ENCODE measurements at regions not wholly inside any gene's neighbourhood (a gene's known extent, or its start where the extent isn't known, plus 50 kb on each side); places are given as distances from the start of the nearest gene placed in this dataset.
A peak's percentile ranks its signal among the peaks of the same experiment; 100 is the strongest.

DNA sequence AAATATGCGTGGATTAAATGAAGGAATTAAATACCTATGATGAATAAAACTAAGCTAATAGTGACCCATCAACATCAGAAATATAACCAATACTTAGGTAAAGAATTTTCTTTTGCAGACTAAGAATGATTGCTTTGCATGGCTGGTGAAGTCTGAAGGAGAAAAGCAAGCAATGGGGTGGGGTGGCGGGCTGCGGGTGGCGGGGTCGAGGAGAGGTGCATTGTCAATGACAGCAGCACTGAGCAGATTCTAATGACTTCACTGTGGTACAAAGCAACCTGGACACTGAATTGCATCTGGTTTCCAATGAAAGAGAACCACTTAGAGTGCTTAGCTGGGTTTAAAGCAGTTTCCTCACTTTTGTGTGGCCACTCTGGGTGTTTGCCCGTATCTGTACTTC lies 171.5 kb upstream of the IL12A start:
- peaks cover 0 to 48% (median 45%) of the 10 kb centered on the region in 4 donors for H3K4me1 ChIP-seq
- 91% methylated on average over 6 of the region's 6 CpGs for WGBS, 2 donors
- H3K27me3 ChIP-seq: no peaks in the 10 kb centered on the region
- DNase-seq: no peak
- TF ChIP-seq EP300 (IDR thresholded peaks at IDR 0.05): no peak
- TF ChIP-seq, protein P1, sequence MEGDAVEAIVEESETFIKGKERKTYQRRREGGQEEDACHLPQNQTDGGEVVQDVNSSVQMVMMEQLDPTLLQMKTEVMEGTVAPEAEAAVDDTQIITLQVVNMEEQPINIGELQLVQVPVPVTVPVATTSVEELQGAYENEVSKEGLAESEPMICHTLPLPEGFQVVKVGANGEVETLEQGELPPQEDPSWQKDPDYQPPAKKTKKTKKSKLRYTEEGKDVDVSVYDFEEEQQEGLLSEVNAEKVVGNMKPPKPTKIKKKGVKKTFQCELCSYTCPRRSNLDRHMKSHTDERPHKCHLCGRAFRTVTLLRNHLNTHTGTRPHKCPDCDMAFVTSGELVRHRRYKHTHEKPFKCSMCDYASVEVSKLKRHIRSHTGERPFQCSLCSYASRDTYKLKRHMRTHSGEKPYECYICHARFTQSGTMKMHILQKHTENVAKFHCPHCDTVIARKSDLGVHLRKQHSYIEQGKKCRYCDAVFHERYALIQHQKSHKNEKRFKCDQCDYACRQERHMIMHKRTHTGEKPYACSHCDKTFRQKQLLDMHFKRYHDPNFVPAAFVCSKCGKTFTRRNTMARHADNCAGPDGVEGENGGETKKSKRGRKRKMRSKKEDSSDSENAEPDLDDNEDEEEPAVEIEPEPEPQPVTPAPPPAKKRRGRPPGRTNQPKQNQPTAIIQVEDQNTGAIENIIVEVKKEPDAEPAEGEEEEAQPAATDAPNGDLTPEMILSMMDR (IDR thresholded peaks at IDR 0.05): no peak
- no peak for TF ChIP-seq POLR2A (IDR thresholded peaks at IDR 0.05)
- no peak for TF ChIP-seq POLR2AphosphoS5 (IDR thresholded peaks at IDR 0.05)
- no peaks in the 10 kb centered on the region for H3K9me3 ChIP-seq
- no peak overlapping the region for H3K4me3 ChIP-seq
- intact Hi-C loops (cut with DNase I): no loop called here
- no peak overlapping the region for H3K27ac ChIP-seq
- no peaks in the 10 kb centered on the region for H3K36me3 ChIP-seq

DNA sequence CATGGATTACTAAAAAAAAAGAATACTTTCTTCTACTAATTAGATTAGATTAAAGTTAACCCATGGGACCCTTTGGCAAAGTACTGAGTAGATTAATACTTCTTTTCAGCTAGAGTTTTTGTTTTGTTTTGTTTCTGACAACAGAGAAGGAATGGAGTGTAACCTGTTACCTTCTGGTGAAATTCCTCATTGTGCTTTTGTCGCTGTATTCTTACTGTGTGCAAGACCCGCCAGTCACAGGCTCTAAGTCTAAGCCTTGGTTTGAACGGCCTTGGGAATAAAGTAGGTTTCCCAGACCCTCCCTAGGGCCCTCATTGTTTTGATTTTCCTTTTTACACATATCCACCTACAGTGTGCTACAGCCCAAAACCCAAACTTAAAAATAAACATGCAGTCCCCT lies 171.1 kb upstream of the IL12A start:
- TF ChIP-seq, protein P1 (IDR thresholded peaks at IDR 0.05): no peak
- TF ChIP-seq POLR2A (IDR thresholded peaks at IDR 0.05) (no peak), EP300 (IDR thresholded peaks at IDR 0.05) (no peak), POLR2AphosphoS5 (IDR thresholded peaks at IDR 0.05) (no peak)
- H3K4me1 ChIP-seq: peaks cover 0 to 51% (median 45%) of the 10 kb centered on the region in 4 donors
- no peaks in the 10 kb centered on the region for H3K27me3 ChIP-seq
- WGBS, 2 donors: 87 to 92% methylated on average over 3 of the region's 3 CpGs
- intact Hi-C loops (cut with DNase I): no loop called here
- H3K9me3 ChIP-seq: no peaks in the 10 kb centered on the region
- no peak for DNase-seq
- no peak overlapping the region for H3K4me3 ChIP-seq
- no peaks in the 10 kb centered on the region for H3K36me3 ChIP-seq
- no peak overlapping the region for H3K27ac ChIP-seq

DNA sequence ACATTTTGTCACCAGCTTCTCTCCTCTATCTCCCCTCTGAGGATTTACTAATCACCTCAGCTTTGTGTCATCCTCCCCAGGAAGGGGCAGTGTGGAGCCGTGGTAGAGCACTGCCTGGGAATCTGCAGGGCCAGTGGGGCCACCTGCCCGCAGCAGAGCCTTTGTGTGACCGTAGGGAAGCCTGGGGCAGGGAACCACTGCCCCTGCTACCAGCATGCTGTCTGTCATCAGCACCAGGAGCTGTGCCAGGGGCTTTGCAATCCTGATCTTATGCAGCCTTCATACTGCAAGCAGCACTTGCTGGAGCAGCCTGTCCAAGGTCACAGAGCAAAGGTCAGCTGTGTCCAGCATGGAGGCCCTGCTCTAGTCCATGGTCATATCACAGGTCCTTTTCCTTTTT lies 170.2 kb upstream of the IL12A start:
- TF ChIP-seq, protein P1 (IDR thresholded peaks at IDR 0.05): no peak
- TF ChIP-seq POLR2AphosphoS5 (IDR thresholded peaks at IDR 0.05) (no peak), POLR2A (IDR thresholded peaks at IDR 0.05) (no peak), EP300 (IDR thresholded peaks at IDR 0.05) (no peak)
- DNase-seq: no peak
- Histone ChIP-seq H3K36me3 (no peaks in the 10 kb centered on the region), H3K4me1 (peaks cover 0 to 60% (median 45%) of the 10 kb centered on the region in 4 donors), H3K9me3 (no peaks in the 10 kb centered on the region), H3K27ac (peak overlapping the region in 1 of 4 donors; percentile 15), H3K27me3 (no peaks in the 10 kb centered on the region), H3K4me3 (no peak overlapping the region)
- intact Hi-C loops (cut with DNase I): no loop called here
- WGBS, 2 donors: 73 to 80% methylated on average over 3 of the region's 3 CpGs

- TF ChIP-seq, protein P1 (IDR thresholded peaks at IDR 0.05): no peak
- TF ChIP-seq POLR2A (IDR thresholded peaks at IDR 0.05) (no peak), EP300 (IDR thresholded peaks at IDR 0.05) (no peak), POLR2AphosphoS5 (IDR thresholded peaks at IDR 0.05) (no peak)
- WGBS, 2 donors: 52 to 75% methylated on average over 3 of the region's 3 CpGs
- peaks cover 0 to 63% (median 42%) of the 10 kb centered on the region in 4 donors for H3K4me1 ChIP-seq
Observed at GRCh38 chr3:159818997-159819500, 169.6 kb upstream of the IL12A start.

GRCh38 chr3:159819676-159820075 lies 169.0 kb upstream of the IL12A start:
- DNase-seq: no peak
- peaks cover 0 to 63% (median 43%) of the 10 kb centered on the region in 4 donors for H3K4me1 ChIP-seq
- whole genome bisulfite sequencing, 2 donors: 85 to 90% methylated on average over 1 of the region's 1 CpG
- no peaks in the 10 kb centered on the region for H3K36me3 ChIP-seq
- intact Hi-C loops (cut with DNase I): loop anchor here (5.0 kb wide), 1 partner anchor 557 kb away; no protein-coding TSS in a partner anchor
- H3K9me3 ChIP-seq: no peaks in the 10 kb centered on the region
- no peak overlapping the region for H3K27ac ChIP-seq
- TF ChIP-seq, protein P1 (IDR thresholded peaks at IDR 0.05): no peak
- no peak for TF ChIP-seq POLR2AphosphoS5 (IDR thresholded peaks at IDR 0.05)
- no peak for TF ChIP-seq EP300 (IDR thresholded peaks at IDR 0.05)
- TF ChIP-seq POLR2A (IDR thresholded peaks at IDR 0.05): no peak
- H3K27me3 ChIP-seq: no peaks in the 10 kb centered on the region
- H3K4me3 ChIP-seq: no peak overlapping the region

More at GRCh38 chr3:159818997-159819500, 169.6 kb upstream of the IL12A start:
- Histone ChIP-seq H3K27me3 (no peaks in the 10 kb centered on the region), H3K27ac (peak overlapping the region in 1 of 4 donors; percentile 15), H3K4me3 (no peak overlapping the region), H3K36me3 (no peaks in the 10 kb centered on the region), H3K9me3 (no peaks in the 10 kb centered on the region)
- intact Hi-C loops (cut with DNase I): no loop called here
- DNase-seq: no peak
